ENCODE measurements at regions not wholly inside any gene's neighbourhood (a gene's known extent, or its start where the extent isn't known, plus 50 kb on each side); places are given as distances from the start of the nearest gene placed in this dataset.
"Not testable (repeated sequence)": the region's sequence is repeated elsewhere in the genome, so short reads cannot be mapped to it uniquely, and the experiment has no call there.

DNA sequence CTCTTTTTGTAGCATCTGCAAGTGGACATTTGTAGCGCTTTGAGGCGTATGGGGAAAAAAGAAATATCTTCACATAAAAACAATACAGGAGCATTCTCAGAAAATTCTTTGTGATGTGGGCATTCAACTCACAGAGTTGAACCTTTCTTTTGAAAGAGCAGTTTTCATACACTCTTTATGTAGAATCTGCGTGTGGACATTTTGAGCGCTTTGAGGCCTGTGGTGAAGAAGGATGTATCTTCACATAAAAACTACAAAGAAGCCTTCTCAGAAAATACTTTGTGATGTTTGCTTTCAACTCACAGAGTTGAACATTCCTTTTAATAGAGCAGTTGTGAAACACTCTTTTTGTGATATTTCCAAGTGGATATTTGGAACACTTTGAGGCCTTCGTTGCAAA is 598.4 kb upstream of the ZNF337 start:
- Histone ChIP-seq H3K9ac (ENCODE audit: low read depth, low read length, poor library complexity, severe bottlenecking) (no peak overlapping the region), H3K4me3 (ENCODE audit: low read length, poor library complexity, severe bottlenecking) (no peak overlapping the region), H3K9me3 (ENCODE audit: insufficient read depth, low read depth, low read length) (no peaks in the 10 kb centered on the region), H3K79me2 (ENCODE audit: insufficient read depth, low read length) (no peaks in the 10 kb centered on the region), H4K20me1 (ENCODE audit: insufficient read depth, low read length, poor library complexity, severe bottlenecking) (no peaks in the 10 kb centered on the region), H3K9me2 (replicated peaks; ENCODE audit: low read depth, low read length) (no peaks in the 10 kb centered on the region), H3F3A (ENCODE audit: low read depth) (no peaks in the 10 kb centered on the region), H3K27me3 (ENCODE audit: insufficient read depth, low read length, poor library complexity, severe bottlenecking) (no peaks in the 10 kb centered on the region), H3K4me2 (ENCODE audit: low read depth, low read length, poor library complexity, severe bottlenecking) (no peak overlapping the region), H3K36me3 (ENCODE audit: insufficient read depth, low read length) (no peaks in the 10 kb centered on the region), H3K4me1 (ENCODE audit: insufficient read depth, low read length, poor library complexity, severe bottlenecking) (no peaks in the 10 kb centered on the region), H2AFZ (ENCODE audit: low read length) (no peak overlapping the region)
- TF ChIP-seq, protein P1, sequence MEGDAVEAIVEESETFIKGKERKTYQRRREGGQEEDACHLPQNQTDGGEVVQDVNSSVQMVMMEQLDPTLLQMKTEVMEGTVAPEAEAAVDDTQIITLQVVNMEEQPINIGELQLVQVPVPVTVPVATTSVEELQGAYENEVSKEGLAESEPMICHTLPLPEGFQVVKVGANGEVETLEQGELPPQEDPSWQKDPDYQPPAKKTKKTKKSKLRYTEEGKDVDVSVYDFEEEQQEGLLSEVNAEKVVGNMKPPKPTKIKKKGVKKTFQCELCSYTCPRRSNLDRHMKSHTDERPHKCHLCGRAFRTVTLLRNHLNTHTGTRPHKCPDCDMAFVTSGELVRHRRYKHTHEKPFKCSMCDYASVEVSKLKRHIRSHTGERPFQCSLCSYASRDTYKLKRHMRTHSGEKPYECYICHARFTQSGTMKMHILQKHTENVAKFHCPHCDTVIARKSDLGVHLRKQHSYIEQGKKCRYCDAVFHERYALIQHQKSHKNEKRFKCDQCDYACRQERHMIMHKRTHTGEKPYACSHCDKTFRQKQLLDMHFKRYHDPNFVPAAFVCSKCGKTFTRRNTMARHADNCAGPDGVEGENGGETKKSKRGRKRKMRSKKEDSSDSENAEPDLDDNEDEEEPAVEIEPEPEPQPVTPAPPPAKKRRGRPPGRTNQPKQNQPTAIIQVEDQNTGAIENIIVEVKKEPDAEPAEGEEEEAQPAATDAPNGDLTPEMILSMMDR (conservative IDR thresholded peaks at IDR 0.05; ENCODE audit: low read length): no peak
- TF ChIP-seq EZH2phosphoT487 (IDR thresholded peaks at IDR 0.05; ENCODE audit: borderline replicate concordance): no peak

DNA sequence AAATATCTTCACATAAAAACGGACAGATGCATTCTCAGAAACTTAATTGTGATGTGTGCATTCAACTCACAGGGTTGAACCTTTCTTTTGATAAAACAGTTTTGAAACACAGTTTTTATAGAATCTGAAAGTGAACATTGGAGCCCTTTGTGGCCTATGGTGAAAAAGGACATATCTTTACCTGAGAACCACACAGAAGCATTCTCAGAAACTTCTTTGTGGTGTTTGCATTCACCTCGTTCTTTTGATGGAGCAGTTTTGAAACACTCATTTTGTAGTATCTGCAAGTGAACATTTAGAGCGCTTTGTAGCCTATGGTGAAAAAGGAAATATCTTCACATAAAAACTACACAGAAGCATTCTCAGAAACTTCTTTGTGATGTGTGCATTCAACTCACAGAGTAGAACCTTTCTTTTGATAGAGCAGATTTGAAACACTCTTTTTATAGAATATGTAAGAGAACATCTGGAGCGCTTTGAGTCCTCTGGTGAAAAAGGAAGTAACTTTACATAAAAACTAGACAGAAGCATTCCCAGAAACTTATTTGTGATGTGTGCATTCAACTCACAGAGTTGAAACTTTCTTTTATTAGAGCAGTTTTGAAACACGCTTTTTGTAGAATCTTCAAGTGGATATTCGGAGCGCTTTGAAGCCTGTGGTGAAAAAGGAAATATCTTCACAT is 591.9 kb upstream of the ZNF337 start:
- not testable (repeated sequence) for H4K20me1 ChIP-seq (ENCODE audit: insufficient read depth, low read length, poor library complexity, severe bottlenecking); H3K9ac ChIP-seq (ENCODE audit: low read depth, low read length, poor library complexity, severe bottlenecking); H3K4me3 ChIP-seq (ENCODE audit: low read length, poor library complexity, severe bottlenecking); H3F3A ChIP-seq (ENCODE audit: low read depth); H3K9me3 ChIP-seq (ENCODE audit: insufficient read depth, low read depth, low read length); H3K4me2 ChIP-seq (ENCODE audit: low read depth, low read length, poor library complexity, severe bottlenecking); H3K9me2 ChIP-seq (replicated peaks; ENCODE audit: low read depth, low read length); H3K27me3 ChIP-seq (ENCODE audit: insufficient read depth, low read length, poor library complexity, severe bottlenecking); H2AFZ ChIP-seq (ENCODE audit: low read length); H3K36me3 ChIP-seq (ENCODE audit: insufficient read depth, low read length); H3K79me2 ChIP-seq (ENCODE audit: insufficient read depth, low read length); H3K4me1 ChIP-seq (ENCODE audit: insufficient read depth, low read length, poor library complexity, severe bottlenecking)

- Histone ChIP-seq H3K9ac (ENCODE audit: low read depth, low read length, poor library complexity, severe bottlenecking) (no peak overlapping the region), H3K4me1 (ENCODE audit: insufficient read depth, low read length, poor library complexity, severe bottlenecking) (no peaks in the 10 kb centered on the region), H3K4me3 (ENCODE audit: low read length, poor library complexity, severe bottlenecking) (no peak overlapping the region)
Observed at GRCh38 chr20:26279238-26279637, 582.6 kb upstream of the ZNF337 start.

More at GRCh38 chr20:26279238-26279637, 582.6 kb upstream of the ZNF337 start:
- H3K4me2 ChIP-seq (ENCODE audit: low read depth, low read length, poor library complexity, severe bottlenecking): no peak overlapping the region
- H3K36me3 ChIP-seq (ENCODE audit: insufficient read depth, low read length): no peaks in the 10 kb centered on the region
- no peaks in the 10 kb centered on the region for H3K9me2 ChIP-seq (replicated peaks; ENCODE audit: low read depth, low read length)
- no peaks in the 10 kb centered on the region for H3F3A ChIP-seq (ENCODE audit: low read depth)
- H3K9me3 ChIP-seq (ENCODE audit: insufficient read depth, low read depth, low read length): no peaks in the 10 kb centered on the region; the same call in 1 of the 2 replicates
- H3K27me3 ChIP-seq (ENCODE audit: insufficient read depth, low read length, poor library complexity, severe bottlenecking): no peaks in the 10 kb centered on the region
- no peaks in the 10 kb centered on the region for H3K79me2 ChIP-seq (ENCODE audit: insufficient read depth, low read length)
- H4K20me1 ChIP-seq (ENCODE audit: insufficient read depth, low read length, poor library complexity, severe bottlenecking): no peaks in the 10 kb centered on the region
- no peak overlapping the region for H2AFZ ChIP-seq (ENCODE audit: low read length)
- TF ChIP-seq, protein P1 (conservative IDR thresholded peaks at IDR 0.05; ENCODE audit: low read length): no peak
- no peak for TF ChIP-seq EZH2phosphoT487 (IDR thresholded peaks at IDR 0.05; ENCODE audit: borderline replicate concordance)

Measured in Loucy (cell line).